NCI-H2081 treated with DMSO at 0.1 percent for 48 hours (cell line): ENCODE measurements at regions not wholly inside any gene's neighbourhood (a gene's known extent, or its start where the extent isn't known, plus 50 kb on each side); places are given as distances from the start of the nearest gene placed in this dataset.

Experiments used
- DNase-seq: peaks from one replicate; lab custom pipeline; 2025; lab: John Stamatoyannopoulos, UW

DNA sequence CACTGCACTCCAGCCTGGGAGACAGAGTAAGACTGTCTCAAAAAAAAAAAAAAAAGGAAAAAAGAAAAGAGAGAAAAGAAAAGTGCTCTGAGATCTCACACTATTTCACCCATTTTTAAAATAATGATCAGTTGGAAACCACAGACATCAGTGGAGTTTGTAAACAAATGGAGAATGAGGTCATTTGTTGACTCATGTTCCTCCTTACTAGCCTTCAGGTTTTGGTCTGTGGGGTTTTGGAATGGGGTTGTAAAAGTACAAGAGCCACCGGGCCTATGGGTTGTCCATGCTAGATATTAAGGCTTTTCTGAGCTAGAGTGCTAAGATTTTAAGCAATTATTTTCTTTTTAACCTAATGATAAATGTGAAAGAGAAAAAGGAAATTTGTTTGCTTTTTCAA is 104.4 kb upstream of the PRL start:
- no peak for DNase-seq

DNA sequence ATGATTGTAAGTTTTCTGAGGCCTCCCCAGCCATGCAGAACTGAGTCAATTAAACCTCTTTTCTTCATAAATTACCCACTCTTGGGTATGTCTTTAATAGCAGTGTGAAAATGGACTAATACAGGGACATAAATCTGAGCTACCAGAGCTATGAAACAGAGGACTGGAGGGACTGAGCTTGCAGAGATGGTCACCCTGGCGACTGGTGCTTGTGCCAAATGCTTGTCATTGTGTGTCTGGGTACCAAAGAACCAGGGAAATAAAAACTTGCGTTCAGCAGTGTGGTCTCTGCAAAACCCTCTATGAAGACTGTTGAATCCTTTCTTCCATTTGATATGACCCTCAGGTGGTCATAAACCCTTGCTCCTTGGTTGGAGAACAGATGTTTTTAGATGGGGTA is 105.1 kb upstream of the PRL start:
- DNase-seq, result no peak

DNA sequence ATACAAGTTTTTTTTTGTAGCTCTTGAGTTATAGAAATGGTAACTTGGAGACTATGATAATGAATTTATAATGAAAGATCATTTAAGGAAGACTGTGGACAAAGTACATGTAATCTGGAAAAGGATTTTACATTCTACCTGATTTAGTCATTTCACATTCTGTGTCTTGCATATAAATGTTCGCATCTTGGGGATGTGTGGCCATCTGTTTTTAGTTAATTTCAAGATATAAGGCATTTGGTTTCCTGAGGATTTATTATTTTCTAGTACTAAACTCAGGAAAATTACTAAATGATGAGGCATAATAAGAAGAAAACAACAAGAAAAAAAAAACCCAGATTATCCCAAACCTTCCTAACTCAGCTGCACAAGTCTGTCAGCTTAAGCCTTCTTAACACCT is 112.7 kb upstream of the PRL start:
- DNase-seq, result no peak

DNA sequence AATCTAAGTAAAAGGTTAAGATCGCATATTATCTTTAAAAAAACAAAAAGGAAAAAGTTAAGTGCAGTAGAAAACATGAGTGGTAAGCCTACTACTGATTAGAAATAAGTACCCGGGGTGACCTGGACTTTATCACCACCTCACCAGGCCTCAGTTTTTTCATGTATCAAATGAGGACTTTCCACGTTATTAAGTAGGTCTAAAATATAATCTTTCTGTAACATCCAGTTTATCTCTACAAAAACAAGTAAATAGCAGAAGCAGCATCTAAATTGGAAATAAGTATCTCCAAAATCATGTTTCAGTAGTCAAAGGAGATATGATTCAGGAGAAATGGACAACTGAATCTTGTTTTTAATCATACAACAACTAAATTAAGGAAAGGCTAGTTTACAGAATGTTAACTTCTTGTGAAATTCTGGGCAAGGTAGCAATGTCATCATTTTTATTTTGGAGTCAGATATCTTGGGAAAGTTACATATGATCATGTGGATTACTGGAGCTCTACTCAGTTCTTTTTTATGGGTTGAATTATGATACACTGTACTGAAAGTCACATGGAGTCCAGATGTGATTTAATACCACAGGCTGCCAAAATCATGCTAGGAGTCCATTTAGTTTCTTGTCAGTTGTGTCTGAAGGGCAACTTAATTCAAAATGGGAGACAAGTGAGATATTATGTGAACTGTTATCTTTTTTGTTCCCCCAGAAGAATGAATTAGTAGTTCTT is 114.7 kb upstream of the PRL start:
- DNase-seq, result no peak

DNA sequence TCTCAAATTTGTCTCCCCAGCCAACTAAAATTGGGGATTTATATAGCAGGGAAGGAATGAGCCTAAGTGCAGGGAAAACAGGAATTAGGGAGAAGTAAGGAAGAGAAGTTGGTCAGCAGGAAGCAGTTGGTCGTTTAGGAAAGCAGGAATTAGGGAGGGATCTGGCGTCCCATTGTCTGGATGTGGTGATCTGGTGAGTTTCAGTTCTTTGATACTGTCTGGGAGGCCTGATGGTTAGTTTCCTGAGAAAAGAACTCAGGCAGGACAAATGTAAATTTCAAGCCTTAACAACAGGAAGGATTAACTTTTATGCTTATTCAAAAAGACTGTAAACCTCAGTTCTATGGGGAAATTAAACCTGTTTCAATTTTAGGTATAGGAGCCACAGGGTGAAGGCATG is 116.2 kb upstream of the PRL start:
- DNase-seq, result no peak

DNA sequence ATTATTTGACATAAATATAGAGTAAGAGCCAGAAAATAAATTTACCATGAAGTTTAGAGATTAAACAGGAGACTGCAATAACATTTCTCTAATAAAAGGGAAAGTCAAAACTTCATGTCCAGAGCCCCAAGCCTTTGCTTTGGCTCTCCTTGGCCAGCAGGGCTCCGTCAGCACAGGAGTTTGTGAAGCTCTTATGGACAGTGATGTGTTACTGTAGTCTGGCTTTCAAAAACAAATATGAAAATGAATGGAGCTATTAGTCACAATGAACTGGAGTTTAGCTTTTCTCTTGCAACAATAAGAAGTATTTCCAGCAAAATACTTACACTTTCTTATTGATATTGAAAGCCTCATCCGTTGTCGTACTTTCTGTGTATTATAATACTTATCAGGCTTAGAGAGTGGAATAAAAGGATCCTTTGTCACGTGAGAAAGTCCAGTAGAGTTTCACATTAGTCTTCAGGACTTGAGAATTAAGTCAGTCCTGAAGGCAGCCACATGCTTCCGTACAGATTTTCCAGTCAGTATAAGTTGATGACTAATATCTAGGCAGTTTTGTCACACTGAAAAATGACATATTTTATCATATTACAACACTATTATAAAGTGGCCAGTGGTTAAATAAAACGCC is 117.0 kb upstream of the PRL start:
- DNase-seq, result no peak

DNA sequence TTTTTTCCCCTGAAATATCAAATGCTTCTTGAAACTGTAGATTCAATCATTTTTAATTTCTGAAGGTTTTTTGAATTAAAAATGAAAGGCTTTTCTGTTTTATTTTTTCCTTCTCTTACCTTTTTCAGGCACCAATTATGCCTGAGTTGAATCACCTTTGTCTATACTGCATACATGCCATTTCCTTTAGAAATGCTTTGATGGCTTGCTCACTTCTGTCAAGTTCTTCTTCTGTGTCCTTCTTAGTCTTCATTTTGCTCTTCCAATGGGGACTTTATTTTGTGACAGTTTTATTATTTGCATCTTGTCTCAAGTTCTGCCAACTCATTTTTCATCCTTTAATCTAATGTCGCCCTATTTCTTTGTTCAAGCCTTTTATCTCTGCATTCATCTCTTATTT is 121.9 kb upstream of the PRL start:
- no peak for DNase-seq

DNA sequence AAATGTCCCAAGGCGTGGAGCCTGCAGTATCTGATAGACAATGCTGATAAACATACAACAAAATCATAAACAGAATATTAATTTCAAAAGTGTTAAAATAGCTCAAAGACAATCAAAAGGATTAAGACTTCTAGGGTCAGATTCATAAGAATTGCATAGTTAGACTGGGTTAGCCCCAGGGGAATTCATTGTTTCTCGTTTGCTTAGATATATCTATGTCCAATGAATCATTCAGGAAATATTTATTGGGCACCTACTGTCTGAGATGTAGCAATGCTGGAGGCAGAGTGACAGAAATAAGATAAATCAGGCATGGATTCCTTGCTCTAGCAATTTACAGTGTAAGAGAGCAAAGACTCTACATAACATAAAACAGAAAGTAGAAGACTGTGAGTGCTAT is 124.4 kb upstream of the PRL start:
- no peak for DNase-seq

DNA sequence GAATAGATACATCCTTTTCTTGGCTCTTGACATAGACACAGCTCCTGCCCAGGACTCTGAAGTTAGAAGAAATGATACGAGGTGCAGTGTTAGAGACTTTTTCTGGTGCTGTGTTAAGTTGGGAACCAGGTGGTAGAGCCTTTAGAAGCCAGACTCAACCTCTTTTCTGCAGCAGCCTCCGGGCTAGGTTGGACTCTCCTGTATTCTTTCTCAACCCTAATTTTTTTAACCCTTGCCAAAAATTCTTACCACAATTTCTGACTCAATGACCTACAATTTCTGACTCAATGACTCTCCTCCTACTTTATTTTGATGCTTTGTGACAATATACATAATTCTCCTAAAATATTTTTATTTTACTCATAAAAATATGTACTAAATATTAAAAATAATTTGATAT is 127.4 kb upstream of the PRL start:
- no peak for DNase-seq

DNA sequence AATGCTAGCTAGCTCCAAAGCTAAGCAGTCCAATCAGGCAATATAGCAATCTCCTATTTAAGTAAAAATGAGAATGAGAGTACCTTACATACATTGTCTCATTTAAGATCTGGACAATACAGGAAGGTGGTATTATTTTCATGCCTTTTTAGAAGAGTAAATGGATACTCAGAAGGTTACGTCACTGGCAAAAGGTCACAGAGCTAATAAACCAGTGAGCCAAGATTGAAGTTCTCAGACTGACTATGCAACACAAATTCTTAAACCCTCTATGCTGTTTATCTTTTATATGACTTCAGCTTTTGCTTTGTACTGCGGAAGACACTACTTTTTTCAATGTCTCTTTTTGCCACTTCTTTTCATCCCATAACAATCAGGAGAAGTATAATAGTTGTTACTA is 135.2 kb upstream of the PRL start:
- DNase-seq, result no peak

DNA sequence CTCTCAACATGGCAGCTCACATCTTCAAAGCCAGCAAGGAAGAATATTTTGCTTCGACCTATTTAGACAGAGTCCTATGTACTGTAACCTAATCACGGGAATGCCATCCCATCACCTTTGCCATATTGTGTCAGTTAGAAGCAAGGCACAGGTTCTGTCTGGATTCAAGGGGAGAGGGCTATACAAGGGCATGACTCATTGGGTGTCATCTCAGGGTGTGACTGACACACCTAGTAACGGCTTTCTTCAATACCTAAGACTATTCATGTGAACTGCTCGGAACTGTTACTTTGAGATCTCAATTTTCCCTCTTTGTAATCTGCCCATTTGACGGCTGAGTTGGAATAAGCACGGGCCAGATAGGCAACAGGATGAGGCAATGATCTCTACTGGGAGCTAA is 135.6 kb upstream of the HDGFL1 start:
- DNase-seq, result no peak

DNA sequence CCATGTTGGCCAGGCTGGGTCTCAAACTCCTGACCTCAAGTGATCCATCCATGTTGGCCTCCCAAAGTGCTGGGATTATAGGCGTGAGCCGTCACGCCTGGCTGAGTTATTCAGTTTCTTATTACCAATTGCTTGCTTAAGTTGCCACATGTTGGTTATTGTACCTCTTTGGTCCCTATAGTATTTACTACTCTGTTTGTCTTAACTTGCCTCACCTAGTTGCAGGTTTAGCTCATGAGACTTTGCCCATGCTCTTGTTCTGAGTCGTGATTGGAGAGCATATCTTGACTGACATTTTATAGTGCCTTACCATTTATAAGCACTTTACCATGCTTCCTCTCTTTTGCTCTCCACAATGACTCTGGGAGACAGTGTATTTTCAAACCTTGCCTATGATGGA is 134.2 kb upstream of the HDGFL1 start:
- DNase-seq, result no peak

DNA sequence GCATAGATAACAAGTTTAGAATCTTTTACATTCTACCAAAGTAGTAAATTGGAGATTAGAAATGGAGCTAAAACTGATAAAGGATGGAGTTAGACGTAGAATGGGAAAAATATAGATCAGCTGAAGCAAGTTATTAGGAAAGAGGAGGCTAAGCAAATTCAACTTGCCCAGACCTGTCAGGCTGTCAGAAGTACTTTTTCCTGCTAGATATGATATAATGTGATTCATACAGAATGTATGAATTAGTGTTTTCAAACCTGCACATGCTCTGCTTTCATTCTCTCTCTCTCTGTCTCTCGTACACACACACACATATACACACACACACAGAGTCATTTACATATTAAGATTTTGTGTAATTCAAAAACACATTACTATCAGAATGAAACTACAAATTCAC is 133.2 kb upstream of the HDGFL1 start:
- DNase-seq, result no peak

DNA sequence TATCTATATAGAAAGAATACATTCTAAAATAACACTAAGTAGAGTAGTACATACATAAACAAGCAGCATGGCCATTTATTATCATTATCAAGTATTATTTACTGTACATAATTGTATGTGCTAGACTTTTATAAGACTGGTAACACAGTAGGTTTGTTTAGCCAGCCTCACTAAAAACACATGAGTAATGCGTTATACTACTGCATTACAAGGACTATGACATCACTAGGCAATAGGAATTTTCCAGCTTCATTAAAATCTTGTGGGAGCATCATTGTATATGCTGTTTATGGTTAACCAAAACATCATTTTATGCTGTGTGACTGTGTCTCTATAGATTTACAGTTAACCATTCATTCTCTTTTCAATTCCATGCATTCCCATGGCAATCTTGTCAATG is 131.7 kb upstream of the HDGFL1 start:
- DNase-seq, result no peak

DNA sequence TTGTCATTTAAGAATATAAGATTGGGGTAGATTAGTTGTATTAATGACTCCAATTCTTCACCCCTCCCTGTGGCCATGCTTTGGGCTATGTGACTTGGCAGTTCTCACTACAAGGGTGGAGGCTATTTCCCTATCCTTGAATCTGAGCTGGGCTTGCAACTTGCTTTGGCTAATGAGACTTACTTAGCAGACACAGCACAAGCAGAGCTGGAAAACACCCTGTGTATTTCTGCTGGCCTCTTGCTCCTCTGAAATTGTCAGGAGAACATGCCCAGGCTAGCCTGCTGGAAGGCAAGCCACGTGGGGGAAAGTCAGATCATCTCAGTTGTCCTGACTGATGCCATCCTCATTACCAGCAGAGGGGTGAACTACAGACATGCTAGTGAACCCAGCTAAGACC is 126.5 kb upstream of the HDGFL1 start:
- DNase-seq, result no peak

DNA sequence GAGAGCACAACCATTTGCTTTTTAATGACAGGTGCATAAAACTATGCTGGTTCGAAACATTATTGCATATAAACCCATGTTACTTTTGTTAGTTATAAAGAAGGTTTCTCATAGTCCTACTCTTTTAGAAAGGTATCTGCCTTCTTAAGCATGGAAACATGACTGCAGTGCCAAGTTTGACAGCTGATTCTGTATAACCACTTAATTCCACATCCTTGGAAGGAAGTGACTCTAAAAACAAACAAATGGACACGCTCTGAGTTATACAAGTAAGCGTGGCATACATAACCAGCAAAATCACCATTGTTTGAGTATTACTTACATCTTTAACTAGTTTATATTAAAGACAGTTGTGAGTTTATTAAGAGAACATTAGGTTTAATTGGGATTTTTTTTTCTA is 125.0 kb upstream of the HDGFL1 start:
- no peak for DNase-seq

DNA sequence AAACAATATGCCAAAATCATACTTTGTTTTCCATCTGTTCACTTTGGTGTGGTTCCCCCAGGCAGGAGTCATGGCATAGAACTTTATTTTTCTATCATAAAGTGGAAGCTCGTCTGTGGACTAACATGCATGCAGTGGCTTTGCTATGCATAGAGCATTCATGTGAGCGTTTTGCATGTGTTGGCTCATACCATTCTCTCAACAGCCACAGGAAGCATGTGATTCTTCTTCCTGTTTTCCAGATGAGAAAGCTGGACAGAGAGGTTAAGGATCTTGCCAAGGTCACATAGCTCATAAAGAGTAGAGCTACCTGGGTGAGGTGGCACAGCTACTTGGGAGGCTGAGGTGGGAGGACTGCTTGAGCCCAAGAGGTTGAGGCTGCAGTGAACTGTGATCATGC is 123.4 kb upstream of the HDGFL1 start:
- DNase-seq, result no peak

DNA sequence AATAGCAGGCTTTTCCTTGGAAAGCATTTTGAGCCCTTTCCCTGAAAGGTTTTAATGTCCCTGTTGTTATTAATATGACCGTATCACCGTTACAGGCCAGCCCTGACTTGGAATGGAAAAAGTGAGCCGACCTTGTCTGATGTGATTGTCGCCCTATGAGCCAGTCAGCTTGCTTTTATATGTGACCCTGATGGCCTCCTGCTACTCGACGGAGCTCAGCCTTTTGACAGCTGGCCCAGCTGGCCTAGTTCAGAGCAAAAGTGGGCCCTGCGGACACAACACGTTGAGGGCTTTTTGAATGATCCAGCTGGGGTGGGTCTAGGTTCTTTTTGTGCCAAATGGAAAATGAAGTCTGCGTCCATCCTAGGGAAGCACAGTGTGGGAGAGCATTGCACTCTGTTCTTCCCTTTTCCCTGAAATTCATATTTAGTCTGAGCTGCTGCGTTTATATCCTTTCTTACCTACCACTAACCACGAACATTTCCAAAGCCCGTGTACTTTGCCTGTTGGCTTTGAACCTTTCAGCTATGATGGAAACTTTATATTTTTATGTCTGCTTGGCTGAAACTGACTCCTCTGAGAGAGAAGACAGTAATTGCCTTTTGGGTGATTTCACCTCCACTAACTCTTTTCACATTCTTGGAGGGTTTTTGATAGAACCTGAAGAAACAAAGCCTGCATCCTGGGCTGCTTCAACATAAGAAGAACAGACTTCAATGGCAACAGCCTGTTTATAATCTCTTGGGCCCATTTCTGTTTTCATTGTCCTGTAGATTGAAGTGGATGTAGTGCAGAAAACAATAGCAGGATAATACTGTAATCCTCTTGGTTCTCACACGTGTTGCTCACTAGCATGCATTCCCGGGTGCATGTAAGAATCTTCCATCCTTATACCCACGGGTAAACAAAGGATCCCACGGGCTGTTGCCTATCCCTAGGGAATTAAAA is 121.8 kb upstream of the HDGFL1 start:
- DNase-seq, result no peak

DNA sequence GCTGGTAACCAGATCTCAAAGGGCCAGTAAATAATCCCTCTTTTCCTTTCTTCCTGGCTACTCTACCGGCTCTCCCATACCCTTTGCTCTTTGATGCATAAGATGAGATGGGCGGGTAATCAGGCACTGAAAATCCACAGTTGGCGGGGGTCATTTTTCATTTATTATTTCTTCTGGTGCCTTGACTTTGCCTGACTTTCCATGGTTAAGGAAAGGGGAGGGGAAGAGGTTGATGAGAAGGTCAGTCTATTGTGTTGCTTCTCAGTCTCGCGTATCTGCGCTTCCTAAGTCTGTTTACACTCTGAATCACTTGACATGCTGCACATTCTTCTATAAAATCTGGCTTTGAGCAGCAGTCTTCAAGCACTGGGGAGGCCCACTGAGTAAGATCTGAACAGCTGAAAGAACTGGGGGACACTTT is 121.1 kb upstream of the HDGFL1 start:
- no peak for DNase-seq

DNA sequence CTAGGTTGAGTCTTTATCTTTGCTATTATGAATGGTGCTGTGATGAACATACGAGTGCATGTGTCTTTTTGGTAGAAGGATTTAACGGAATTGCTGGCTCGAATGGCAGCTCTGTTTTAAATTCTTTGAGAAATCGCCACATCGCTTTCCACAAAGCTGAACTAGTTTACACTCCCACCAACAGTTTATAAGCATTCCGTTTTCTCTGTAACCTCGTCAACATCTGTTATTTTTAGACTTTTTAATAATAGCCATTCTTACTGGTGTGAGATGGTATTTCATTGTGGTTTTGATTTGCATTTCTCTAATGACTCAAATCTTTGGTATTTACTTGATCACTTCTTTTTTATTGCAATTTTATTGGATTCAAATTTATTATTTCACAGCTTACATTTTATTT is 117.4 kb upstream of the HDGFL1 start:
- no peak for DNase-seq

DNA sequence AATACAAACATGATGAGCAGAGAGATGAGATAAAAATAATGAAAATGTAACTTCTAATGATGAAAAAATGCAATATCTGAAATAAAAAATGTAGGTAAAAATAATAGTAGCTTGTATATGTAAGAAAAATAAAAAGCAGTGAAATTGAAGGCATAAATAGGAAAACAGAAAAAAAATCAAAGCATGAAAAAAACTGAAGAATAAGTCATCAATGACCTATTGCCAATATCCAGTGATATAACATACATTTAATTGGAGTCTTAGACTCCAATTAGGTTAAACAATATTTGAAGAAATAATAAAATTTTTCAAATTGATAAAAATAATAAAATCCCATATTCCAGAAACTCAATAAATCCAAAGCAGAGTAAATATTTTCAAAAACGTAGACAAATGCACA is 114.0 kb upstream of the HDGFL1 start:
- DNase-seq, result no peak

DNA sequence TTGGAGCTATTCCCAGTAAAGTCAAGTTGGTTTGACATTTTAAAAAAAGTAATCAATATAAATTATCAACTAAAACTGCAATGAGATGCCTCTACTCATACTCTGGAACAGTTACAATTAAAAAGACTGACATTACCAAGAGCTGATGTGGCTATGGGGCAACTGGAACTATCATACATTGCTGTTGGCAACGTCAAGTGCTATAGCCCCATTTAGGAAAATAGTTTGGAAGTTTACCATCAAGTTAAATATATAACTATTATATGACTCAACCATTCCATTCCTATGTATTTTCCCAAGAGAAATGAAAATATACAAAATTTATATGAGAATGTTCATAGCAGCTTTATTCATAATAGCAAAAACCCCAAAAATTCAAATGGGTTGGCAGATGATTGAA is 111.4 kb upstream of the HDGFL1 start:
- no peak for DNase-seq

DNA sequence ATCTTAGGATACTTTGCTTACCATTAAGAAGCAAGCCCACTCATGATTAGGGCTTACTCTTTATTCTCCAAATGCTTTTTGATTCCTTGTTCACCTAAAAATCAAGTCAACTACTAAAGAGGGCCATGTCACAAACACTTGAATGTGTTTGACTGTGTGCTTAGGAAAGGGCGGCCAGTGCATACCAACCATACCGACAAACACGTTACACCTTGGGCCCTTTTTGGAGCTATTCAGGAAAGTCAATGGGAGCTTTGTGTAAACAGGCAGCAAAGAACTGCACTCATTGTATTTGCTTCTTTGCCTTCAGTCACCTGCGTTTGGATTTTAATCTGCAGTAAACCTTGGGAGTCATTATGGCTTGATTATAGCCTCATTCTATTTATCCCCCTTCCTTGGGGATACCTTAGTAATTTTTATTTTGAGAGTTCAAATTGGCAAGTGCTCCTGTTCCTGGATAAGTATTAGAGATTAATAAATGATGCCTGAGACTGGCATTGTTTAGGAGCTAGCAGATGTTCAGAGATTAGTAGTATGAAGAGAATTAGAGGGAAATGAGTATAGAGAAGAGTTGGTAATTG is 102.6 kb upstream of the HDGFL1 start:
- DNase-seq, result no peak
